Fibroblast of skin of left biceps (primary cell): ENCODE measurements at regions not wholly inside any gene's neighbourhood (a gene's known extent, or its start where the extent isn't known, plus 50 kb on each side); places are given as distances from the start of the nearest gene placed in this dataset.

Source experiments
- DNase-seq, 2 experiments: peaks; one replicate each; pipeline ENCODE4 v3.0.0-alpha.2; 2013; ENCODE audit warnings: low read depth in 2 of 2

GRCh38 chr5:129821477-129822131 is 73.7 kb downstream of the MINAR2 start:
- DNase-seq: no peak

GRCh38 chr5:129830288-129830687 is 74.0 kb upstream of the CHSY3 start:
- no peak for DNase-seq

- no peak for DNase-seq
Measured at GRCh38 chr5:129836321-129836720, 67.9 kb upstream of the CHSY3 start.

- DNase-seq: no peak
Measured at GRCh38 chr5:129844764-129845163, 59.5 kb upstream of the CHSY3 start.

GRCh38 chr5:129852747-129853352 is 51.4 kb upstream of the CHSY3 start:
- peak; percentile 19 to 23 for DNase-seq

GRCh38 chr5:129853588-129853987 is 50.7 kb upstream of the CHSY3 start:
- no peak for DNase-seq
